AG09309 (cell line): ENCODE measurements at regions not wholly inside any gene's neighbourhood (a gene's known extent, or its start where the extent isn't known, plus 50 kb on each side); places are given as distances from the start of the nearest gene placed in this dataset.

Source experiments
- DNase-seq: peaks from one replicate; pipeline ENCODE4 v3.0.0-alpha.2; 2010; ENCODE audit warnings: low read depth
- H3K4me3 ChIP-seq: 2 replicates; pipeline ENCODE4 v1.5.1; 2011; ENCODE audit warnings: mild to moderate bottlenecking, low read depth, low read length, moderate library complexity; ENCODE audit not compliant: control insufficient read depth
- TF ChIP-seq, protein P1 (sequence below): IDR thresholded peaks from 2 replicates; pipeline ENCODE4 v1.5.1; 2011; ENCODE audit warnings: mild to moderate bottlenecking, low read depth, low read length, inconsistent platforms; ENCODE audit not compliant: insufficient read depth, control insufficient read depth; ENCODE audit errors: missing control alignments

GRCh38 chr6:1542335-1542734, 67.4 kb upstream of the FOXC1 start:
- no peak overlapping the region for H3K4me3 ChIP-seq
- TF ChIP-seq, protein P1, sequence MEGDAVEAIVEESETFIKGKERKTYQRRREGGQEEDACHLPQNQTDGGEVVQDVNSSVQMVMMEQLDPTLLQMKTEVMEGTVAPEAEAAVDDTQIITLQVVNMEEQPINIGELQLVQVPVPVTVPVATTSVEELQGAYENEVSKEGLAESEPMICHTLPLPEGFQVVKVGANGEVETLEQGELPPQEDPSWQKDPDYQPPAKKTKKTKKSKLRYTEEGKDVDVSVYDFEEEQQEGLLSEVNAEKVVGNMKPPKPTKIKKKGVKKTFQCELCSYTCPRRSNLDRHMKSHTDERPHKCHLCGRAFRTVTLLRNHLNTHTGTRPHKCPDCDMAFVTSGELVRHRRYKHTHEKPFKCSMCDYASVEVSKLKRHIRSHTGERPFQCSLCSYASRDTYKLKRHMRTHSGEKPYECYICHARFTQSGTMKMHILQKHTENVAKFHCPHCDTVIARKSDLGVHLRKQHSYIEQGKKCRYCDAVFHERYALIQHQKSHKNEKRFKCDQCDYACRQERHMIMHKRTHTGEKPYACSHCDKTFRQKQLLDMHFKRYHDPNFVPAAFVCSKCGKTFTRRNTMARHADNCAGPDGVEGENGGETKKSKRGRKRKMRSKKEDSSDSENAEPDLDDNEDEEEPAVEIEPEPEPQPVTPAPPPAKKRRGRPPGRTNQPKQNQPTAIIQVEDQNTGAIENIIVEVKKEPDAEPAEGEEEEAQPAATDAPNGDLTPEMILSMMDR, result no peak
- no peak for DNase-seq

- TF ChIP-seq, protein P1, result no peak
- H3K4me3 ChIP-seq, result no peak overlapping the region
- DNase-seq, result no peak
These were observed 67.0 kb upstream of the FOXC1 start for GRCh38 chr6:1542764-1543163.

DNA sequence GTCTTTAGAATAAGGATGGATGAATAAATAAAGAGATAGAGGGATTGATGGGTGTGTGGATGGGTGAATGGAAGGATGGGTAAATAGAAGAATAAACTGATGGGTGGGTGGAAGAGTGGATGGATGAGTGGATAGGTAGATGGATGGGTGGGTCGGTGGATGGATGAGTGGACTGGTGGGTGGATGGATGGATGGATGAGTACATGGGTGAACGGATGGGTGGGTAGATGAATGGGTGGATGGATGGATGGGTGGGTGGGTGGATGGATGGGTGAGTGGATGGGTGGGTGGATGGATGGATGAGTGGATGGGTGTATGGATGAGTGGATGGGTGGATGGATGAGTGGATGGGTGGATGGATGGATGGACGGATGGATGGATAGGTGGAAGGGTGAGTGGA, 65.7 kb upstream of the FOXC1 start:
- TF ChIP-seq, protein P1, result no peak
- no peak for DNase-seq
- H3K4me3 ChIP-seq, result no peak overlapping the region

GRCh38 chr6:1544603-1545002, 65.1 kb upstream of the FOXC1 start:
- TF ChIP-seq, protein P1, result no peak
- no peak for DNase-seq
- no peak overlapping the region for H3K4me3 ChIP-seq

- no peak for DNase-seq
- no peak overlapping the region for H3K4me3 ChIP-seq
- TF ChIP-seq, protein P1, result no peak
These were observed 64.1 kb upstream of the FOXC1 start for GRCh38 chr6:1545654-1546053.

GRCh38 chr6:1547785-1548184, 61.9 kb upstream of the FOXC1 start:
- TF ChIP-seq, protein P1, result no peak

GRCh38 chr6:1551249-1551648, 58.5 kb upstream of the FOXC1 start:
- no peak for DNase-seq
- TF ChIP-seq, protein P1, result no peak
- H3K4me3 ChIP-seq, result no peak overlapping the region

More at GRCh38 chr6:1547785-1548184, 61.9 kb upstream of the FOXC1 start:
- DNase-seq, result no peak
- no peak overlapping the region for H3K4me3 ChIP-seq
